ENCODE measurements at regions not wholly inside any gene's neighbourhood (a gene's known extent, or its start where the extent isn't known, plus 50 kb on each side); places are given as distances from the start of the nearest gene placed in this dataset.

GRCh38 chrX:39856472-39857121, 241.2 kb downstream of the BCOR start:
- H2AFZ ChIP-seq (ENCODE audit: low read depth, low read length) = 0 out of 2 replicates have a peak overlapping the region, but pooled peaks have one; percentile 24
- no peaks in the 10 kb centered on the region; the same call in 2 of the 3 replicates for H3K79me2 ChIP-seq (ENCODE audit: control insufficient read depth, insufficient read depth, low read length)
- 62% methylated on average over 7 of the region's 7 CpGs for WGBS (ENCODE audit: insufficient coverage, low coverage, missing lambda C conversion rate)
- intact Hi-C loops (cut with micrococcal nuclease) (loop anchor here (10.0 kb wide), 1 partner anchor 122 kb away; no protein-coding TSS in a partner anchor), in situ Hi-C loops (cut with MboI) (no loop called here)
- no peak overlapping the region for H3K4me3 ChIP-seq
- no peaks in the 10 kb centered on the region for H4K20me1 ChIP-seq (replicated peaks; ENCODE audit: control insufficient read depth, insufficient read depth, low read length)
- no peak for DNase-seq (ENCODE audit: extremely low read depth in 1 of 4, low spot score in 3 of 4)
- H3K36me3 ChIP-seq (ENCODE audit: control insufficient read depth, insufficient read depth, low read length) = no peaks in the 10 kb centered on the region
- POLR2A ChIA-PET = interaction anchor here (0.8 kb wide), 1 partner anchor 51 kb away, joined by 3 read pairs; no protein-coding TSS in a partner anchor
- CTCF ChIA-PET (ENCODE audit: low intra/inter-chr PET ratio) = no interaction called here
- H3K4me1 ChIP-seq (replicated peaks in 1 of 2; ENCODE audit: control insufficient read depth in 2 of 2, insufficient read depth in 2 of 2, low read length in 2 of 2) = peaks cover 33 to 68% of the 10 kb centered on the region in 2 experiments
- H3K9me3 ChIP-seq (replicated peaks; ENCODE audit: control insufficient read depth, insufficient read depth, low read depth, low read length) = no peaks in the 10 kb centered on the region
- FAIRE-seq = no peak
- H3K27ac ChIP-seq (ENCODE audit: extremely low read depth, low read depth, low read length) = no peak overlapping the region
- no peaks in the 10 kb centered on the region for H3K27me3 ChIP-seq (ENCODE audit: control insufficient read depth in 2 of 2, insufficient read depth in 2 of 2, low read length in 2 of 2)
- no peak overlapping the region for H3K9ac ChIP-seq (ENCODE audit: insufficient read depth in 1 of 2, low read depth in 2 of 2, low read length in 2 of 2)
- H3K4me2 ChIP-seq (ENCODE audit: insufficient read depth, low read length) = no peak overlapping the region
- H3K9me1 ChIP-seq (ENCODE audit: control insufficient read depth, insufficient read depth, low read length) = no peaks in the 10 kb centered on the region
- no TSS peak for BruUV-seq (replicated peaks)
- TF ChIP-seq NCOR1 (IDR thresholded peaks at IDR 0.05) (no peak), ZNF408 (CRISPR knock-in tag; IDR thresholded peaks at IDR 0.05; ENCODE audit: low read depth) (no peak), ETV1 (tag; conservative IDR thresholded peaks at IDR 0.05; ENCODE audit: low read depth) (no peak), MEIS2 (IDR thresholded peaks at IDR 0.05; ENCODE audit: partially characterized antibody) (no peak), EP300 (IDR thresholded peaks at IDR 0.05; ENCODE audit: low read length) (no peak), ZNF274 (IDR thresholded peaks at IDR 0.05; ENCODE audit: borderline replicate concordance, low read depth, low read length) (no peak), SIX5 (IDR thresholded peaks at IDR 0.05; ENCODE audit: borderline replicate concordance in 1 of 2, insufficient read depth in 1 of 2, low read depth in 1 of 2, low read length in 2 of 2) (no peak), ATF1 (CRISPR knock-in tag; IDR thresholded peaks at IDR 0.05) (no peak), ATF1 (tag; IDR thresholded peaks at IDR 0.05) (no peak), SIRT6 (IDR thresholded peaks at IDR 0.05; ENCODE audit: low read depth, low read length) (no peak), HDAC1 (IDR thresholded peaks at IDR 0.05) (no peak), SIN3B (IDR thresholded peaks at IDR 0.05; ENCODE audit: low read depth) (no peak)
- TF ChIP-seq, protein P1, sequence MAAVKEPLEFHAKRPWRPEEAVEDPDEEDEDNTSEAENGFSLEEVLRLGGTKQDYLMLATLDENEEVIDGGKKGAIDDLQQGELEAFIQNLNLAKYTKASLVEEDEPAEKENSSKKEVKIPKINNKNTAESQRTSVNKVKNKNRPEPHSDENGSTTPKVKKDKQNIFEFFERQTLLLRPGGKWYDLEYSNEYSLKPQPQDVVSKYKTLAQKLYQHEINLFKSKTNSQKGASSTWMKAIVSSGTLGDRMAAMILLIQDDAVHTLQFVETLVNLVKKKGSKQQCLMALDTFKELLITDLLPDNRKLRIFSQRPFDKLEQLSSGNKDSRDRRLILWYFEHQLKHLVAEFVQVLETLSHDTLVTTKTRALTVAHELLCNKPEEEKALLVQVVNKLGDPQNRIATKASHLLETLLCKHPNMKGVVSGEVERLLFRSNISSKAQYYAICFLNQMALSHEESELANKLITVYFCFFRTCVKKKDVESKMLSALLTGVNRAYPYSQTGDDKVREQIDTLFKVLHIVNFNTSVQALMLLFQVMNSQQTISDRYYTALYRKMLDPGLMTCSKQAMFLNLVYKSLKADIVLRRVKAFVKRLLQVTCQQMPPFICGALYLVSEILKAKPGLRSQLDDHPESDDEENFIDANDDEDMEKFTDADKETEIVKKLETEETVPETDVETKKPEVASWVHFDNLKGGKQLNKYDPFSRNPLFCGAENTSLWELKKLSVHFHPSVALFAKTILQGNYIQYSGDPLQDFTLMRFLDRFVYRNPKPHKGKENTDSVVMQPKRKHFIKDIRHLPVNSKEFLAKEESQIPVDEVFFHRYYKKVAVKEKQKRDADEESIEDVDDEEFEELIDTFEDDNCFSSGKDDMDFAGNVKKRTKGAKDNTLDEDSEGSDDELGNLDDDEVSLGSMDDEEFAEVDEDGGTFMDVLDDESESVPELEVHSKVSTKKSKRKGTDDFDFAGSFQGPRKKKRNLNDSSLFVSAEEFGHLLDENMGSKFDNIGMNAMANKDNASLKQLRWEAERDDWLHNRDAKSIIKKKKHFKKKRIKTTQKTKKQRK (IDR thresholded peaks at IDR 0.05; ENCODE audit: borderline replicate concordance, low read depth, low read length) = no peak
- ATAC-seq = no peak
